GM12872 (cell line): ENCODE measurements at regions not wholly inside any gene's neighbourhood (a gene's known extent, or its start where the extent isn't known, plus 50 kb on each side); places are given as distances from the start of the nearest gene placed in this dataset.

Experiments used
- CTCF ChIP-seq: IDR thresholded peaks from 3 replicates; pipeline ENCODE4 v1.5.1; 2011; ENCODE audit warnings: low read depth, mild to moderate bottlenecking, low read length, moderate library complexity; ENCODE audit not compliant: insufficient read depth

- TF ChIP-seq CTCF: no peak
These were observed 277.1 kb downstream of the BRINP1 start for GRCh38 chr9:119092125-119092524.

- no peak for TF ChIP-seq CTCF
These were observed 275.1 kb downstream of the BRINP1 start for GRCh38 chr9:119094086-119094485.

GRCh38 chr9:119095072-119095471, 274.2 kb downstream of the BRINP1 start:
- TF ChIP-seq CTCF: no peak

- no peak for TF ChIP-seq CTCF
These were observed 268.2 kb downstream of the BRINP1 start for GRCh38 chr9:119101048-119101447.

- no peak for TF ChIP-seq CTCF
These were observed 254.6 kb downstream of the BRINP1 start for GRCh38 chr9:119114681-119115080.
